Thymus (tissue), 11 donors: ENCODE measurements at regions not wholly inside any gene's neighbourhood (a gene's known extent, or its start where the extent isn't known, plus 50 kb on each side); places are given as distances from the start of the nearest gene placed in this dataset.
A peak's percentile ranks its signal among the peaks of the same experiment; 100 is the strongest.

Experiments
- DNase-seq, 9 donors: peaks; one replicate each; pipeline ENCODE4 v3.0.0-alpha.2; 2013; ENCODE audit warnings: low spot score in 9 of 9, low read depth in 6 of 9, missing footprints in 1 of 9
- H3K27ac ChIP-seq, 2 donors: one replicate each; pipeline ENCODE4 v1.5.1; 2013; ENCODE audit warnings: control low read depth in 1 of 2, low read depth in 1 of 2, low read length in 1 of 2, mild to moderate bottlenecking in 1 of 2, moderate library complexity in 1 of 2
- H3K27me3 ChIP-seq, 2 donors: one replicate each; pipeline ENCODE4 v1.5.1; 2013; ENCODE audit warnings: low read length in 1 of 2; ENCODE audit not compliant: control insufficient read depth in 2 of 2, insufficient read depth in 1 of 2
- H3K36me3 ChIP-seq, 2 donors: one replicate each; pipeline ENCODE4 v1.5.1; 2013; ENCODE audit warnings: low read length in 1 of 2, mild to moderate bottlenecking in 1 of 2, moderate library complexity in 1 of 2; ENCODE audit not compliant: control insufficient read depth in 2 of 2, insufficient read depth in 2 of 2
- H3K4me1 ChIP-seq, 2 donors: one replicate each; pipeline ENCODE4 v1.5.1; 2013; ENCODE audit warnings: low read length in 2 of 2; ENCODE audit not compliant: control insufficient read depth in 2 of 2, insufficient read depth in 2 of 2
- H3K4me3 ChIP-seq, 2 donors: one replicate each; pipeline ENCODE4 v1.5.1; 2013; ENCODE audit warnings: low read length in 2 of 2, control low read depth in 1 of 2, mild to moderate bottlenecking in 1 of 2
- H3K9me3 ChIP-seq, 2 donors: one replicate each; pipeline ENCODE4 v1.5.1; 2013; ENCODE audit warnings: low read length in 1 of 2, mild to moderate bottlenecking in 1 of 2; ENCODE audit not compliant: control insufficient read depth in 2 of 2, insufficient read depth in 1 of 2
- WGBS: extraction: QIAGEN DNeasy Blood & Tissue Kit; methylation state at CpG from one replicate; pipeline ENCODE4 v1.1.7; 2013; 5-methylcytosine and 5-hydroxymethylcytosine counted together
- donor health status: healthy.

DNA sequence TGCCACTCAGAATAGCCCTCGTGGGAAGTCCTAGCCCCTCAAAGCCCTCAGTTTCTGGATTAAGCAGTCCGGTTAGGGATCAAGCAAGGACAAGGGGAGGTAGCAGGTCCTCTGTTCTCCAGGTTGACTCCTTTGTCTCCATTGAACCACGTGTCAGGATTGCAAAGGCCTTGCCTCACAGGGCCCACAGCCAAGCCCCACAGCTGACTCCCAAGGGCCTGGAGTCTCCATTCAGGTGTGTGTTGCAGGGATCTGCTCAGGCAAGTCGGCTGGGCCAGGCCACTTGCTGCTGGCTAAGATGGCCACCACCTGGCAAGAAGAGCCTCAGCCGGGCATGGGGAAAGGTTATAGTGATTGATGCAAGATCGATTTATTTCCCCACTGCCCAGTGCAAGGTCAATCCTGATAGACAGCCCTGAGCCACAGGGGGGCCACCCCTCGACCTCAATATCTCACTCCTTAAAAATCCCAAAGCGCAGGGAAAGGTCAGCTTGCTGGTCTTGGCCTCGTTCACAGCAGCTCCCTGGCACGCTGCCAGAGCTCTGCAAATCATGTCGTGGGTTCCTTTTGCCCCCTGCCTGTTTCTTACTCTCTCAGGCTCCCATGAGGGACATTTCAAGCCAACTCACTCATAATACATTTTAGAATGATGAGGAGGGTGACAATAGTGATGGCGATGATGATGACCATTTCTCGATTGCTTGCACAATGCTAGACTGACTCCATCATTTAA is 75.9 kb downstream of the EDN3 start:
- no peak for DNase-seq
- H3K27ac ChIP-seq: no peak overlapping the region
- H3K4me1 ChIP-seq: no peaks in the 10 kb centered on the region
- H3K4me3 ChIP-seq: no peak overlapping the region
- 86% methylated on average over 13 of the region's 13 CpGs for WGBS
- no peaks in the 10 kb centered on the region for H3K9me3 ChIP-seq
- H3K36me3 ChIP-seq: no peaks in the 10 kb centered on the region
- no peaks in the 10 kb centered on the region for H3K27me3 ChIP-seq

DNA sequence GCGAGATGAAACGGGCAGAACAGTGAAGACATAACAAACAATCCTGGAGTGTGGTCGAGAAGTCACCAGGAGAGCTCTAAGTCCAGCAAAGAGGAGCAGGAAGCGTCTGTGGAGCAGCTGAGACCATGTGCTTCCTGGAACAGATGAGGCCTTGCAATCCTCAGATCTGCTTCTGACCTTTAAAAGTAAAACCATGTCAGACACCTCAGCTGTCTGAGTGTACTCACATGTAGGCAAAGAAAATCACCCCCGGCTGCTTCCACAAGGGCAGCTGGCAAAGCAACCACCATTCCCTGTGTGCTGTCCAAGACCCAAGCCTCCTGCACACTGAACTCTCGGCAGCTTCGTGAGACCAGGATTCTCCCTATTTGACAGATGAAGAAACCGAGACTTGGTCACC is 76.6 kb downstream of the EDN3 start:
- Histone ChIP-seq H3K36me3 (no peaks in the 10 kb centered on the region), H3K27me3 (no peaks in the 10 kb centered on the region), H3K9me3 (no peaks in the 10 kb centered on the region), H3K27ac (no peak overlapping the region), H3K4me1 (no peaks in the 10 kb centered on the region), H3K4me3 (no peak overlapping the region)
- WGBS: 66% methylated on average over 8 of the region's 8 CpGs
- DNase-seq: no peak

DNA sequence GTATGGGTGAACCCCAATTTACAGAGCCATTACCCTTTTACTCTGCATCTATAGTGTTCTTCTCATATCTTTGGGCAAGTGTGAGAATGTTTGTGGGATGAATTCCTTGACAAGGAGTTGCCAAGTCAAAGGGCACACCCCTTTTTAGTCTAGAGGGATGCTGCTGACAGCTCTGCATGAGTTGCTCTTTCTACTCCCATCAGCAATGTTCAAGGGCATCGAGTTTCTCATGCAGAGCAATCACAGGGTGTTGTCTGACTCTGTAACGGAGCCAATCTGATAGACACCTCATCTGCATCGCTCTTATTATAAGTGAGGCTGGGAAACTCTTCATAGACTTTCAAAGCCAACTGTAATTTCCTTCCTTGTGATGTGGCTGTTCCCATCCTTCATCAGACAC is 77.4 kb downstream of the EDN3 start:
- WGBS: 56% methylated on average over 3 of the region's 3 CpGs

DNA sequence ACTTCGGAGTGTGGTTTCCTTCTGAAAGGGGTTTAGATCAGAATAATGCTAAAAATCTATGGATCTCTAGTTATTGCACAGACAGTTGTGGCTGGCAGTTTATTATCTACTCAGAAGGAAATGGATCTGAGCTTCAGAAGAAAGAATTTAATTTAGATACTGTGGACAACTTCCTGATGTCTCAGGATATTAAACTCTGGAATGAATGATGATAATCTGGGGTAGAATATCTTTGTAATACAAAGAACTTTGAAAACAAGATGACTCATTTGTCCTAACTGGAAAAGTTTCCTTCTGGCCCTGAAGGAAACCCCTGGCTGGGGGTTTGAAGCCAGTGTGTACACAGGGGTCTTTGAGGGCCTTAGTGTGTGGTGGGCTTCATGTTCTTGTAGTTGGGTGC is 78.0 kb downstream of the EDN3 start:
- Histone ChIP-seq H3K4me3 (no peak overlapping the region), H3K9me3 (no peaks in the 10 kb centered on the region), H3K27ac (no peak overlapping the region), H3K27me3 (no peaks in the 10 kb centered on the region), H3K36me3 (no peaks in the 10 kb centered on the region), H3K4me1 (peaks cover 0 to 4% of the 10 kb centered on the region in 2 donors)
- 93% methylated on average over 1 of the region's 1 CpG for WGBS
- no peak for DNase-seq

More for the DNA sequence above, 77.4 kb downstream of the EDN3 start:
- Histone ChIP-seq H3K4me3 (no peak overlapping the region), H3K9me3 (no peaks in the 10 kb centered on the region), H3K4me1 (peaks cover 0 to 3% of the 10 kb centered on the region in 2 donors), H3K36me3 (no peaks in the 10 kb centered on the region), H3K27ac (no peak overlapping the region), H3K27me3 (no peaks in the 10 kb centered on the region)
- DNase-seq: no peak

DNA sequence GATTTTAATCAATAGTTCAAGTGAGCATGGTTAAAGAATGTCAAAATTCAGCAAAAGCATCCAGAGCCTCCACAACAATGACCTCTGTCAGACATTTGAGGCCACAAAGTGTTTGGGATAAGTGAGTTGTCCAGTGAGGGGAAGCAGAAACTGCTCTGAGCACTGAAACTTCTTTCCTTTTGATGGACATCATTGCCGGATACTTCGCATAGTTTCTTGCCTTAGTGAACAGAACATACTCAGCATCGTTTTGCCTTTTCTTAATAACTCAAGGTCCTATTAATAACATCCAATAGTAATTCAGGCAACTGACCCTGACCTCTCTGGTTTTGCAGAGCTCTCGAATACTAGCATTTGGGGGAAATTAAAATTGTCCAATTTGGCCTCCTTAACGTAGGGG is 78.6 kb downstream of the EDN3 start:
- Histone ChIP-seq H3K27ac (no peak overlapping the region), H3K4me1 (peaks cover 0 to 4% of the 10 kb centered on the region in 2 donors), H3K9me3 (no peaks in the 10 kb centered on the region), H3K4me3 (no peak overlapping the region), H3K36me3 (no peaks in the 10 kb centered on the region), H3K27me3 (no peaks in the 10 kb centered on the region)
- 93% methylated on average over 5 of the region's 5 CpGs for WGBS
- DNase-seq: no peak

DNA sequence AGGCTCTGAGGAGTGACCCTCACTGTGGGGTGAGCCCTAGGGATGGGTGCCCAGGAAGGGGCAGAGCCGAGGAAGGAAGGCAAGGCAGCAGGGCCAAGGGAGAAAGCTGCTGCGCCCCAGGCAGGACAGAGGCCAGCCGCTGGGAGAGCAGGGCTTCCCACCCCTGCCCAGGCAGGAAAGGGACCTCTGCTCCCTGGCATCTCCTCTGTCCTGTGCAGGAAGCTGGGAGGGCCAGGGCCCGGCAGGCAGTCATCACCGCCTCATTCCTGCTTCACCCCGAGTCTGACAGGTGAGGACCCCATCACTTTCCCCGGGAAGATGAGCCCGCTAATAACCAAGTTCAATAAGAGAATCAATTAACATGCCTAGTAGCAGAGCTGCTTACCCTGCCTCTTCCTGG is 81.3 kb downstream of the EDN3 start:
- H3K4me1 ChIP-seq: peaks cover 8 to 14% of the 10 kb centered on the region in 2 donors
- no peaks in the 10 kb centered on the region for H3K9me3 ChIP-seq
- H3K36me3 ChIP-seq: no peaks in the 10 kb centered on the region
- no peaks in the 10 kb centered on the region for H3K27me3 ChIP-seq
- 72% methylated on average over 8 of the region's 8 CpGs for WGBS
- H3K4me3 ChIP-seq: no peak overlapping the region
- no peak overlapping the region for H3K27ac ChIP-seq
- no peak for DNase-seq

DNA sequence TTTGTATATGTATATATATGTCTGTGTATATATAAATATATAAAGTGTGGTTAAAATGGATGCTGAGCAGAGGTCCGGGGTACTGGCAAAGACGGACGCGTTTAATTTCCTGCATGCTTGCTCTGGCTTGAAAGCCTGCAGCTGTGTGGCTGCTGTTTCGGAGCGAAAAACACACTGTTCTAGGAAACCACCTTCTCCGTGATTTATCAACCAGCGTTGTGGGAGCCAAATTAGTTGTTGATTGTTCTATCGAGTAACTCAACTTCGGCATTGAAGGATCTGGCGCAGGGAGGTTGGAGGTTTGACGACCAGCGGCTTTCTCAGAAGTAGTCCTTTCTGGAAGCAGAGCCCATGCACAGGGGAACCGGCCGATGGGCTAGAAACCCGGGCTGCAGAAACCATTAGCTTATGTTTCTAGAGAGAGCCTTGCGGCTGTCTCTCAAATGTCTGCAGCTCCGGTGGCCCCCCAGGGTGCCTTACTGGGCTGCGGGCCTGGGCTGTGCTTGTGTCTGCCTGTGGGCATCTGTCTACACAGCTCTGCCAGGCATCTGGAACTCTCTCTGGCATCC is 81.8 kb downstream of the EDN3 start:
- Histone ChIP-seq H3K9me3 (no peaks in the 10 kb centered on the region), H3K4me3 (no peak overlapping the region), H3K4me1 (peaks cover 8 to 14% of the 10 kb centered on the region in 2 donors), H3K27ac (no peak overlapping the region), H3K27me3 (no peaks in the 10 kb centered on the region), H3K36me3 (no peaks in the 10 kb centered on the region)
- no peak for DNase-seq
- WGBS: 93% methylated on average over 19 of the region's 19 CpGs

DNA sequence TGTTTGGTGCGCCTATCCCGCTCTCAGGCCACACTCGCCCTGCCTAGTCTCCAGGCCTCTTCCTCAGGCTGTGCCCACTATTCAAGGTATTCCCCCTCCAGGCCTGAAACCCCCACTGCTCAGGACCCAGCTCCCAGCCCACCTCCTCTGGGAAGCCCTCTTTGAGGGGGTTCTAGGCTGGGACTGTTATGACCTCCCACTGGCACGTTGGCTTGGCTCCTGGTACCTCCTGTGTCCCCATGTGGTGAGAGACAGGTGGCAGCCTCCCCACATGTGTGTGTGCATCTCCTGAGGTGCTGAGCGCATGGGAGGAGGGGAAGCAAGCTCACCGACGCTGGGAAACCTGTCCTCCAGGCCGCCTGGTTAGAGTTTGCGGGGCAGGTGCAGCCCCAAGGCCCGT is 82.5 kb downstream of the EDN3 start:
- Histone ChIP-seq H3K27me3 (no peaks in the 10 kb centered on the region), H3K4me3 (no peak overlapping the region), H3K36me3 (no peaks in the 10 kb centered on the region), H3K9me3 (no peaks in the 10 kb centered on the region), H3K27ac (no peak overlapping the region), H3K4me1 (peaks cover 8 to 14% of the 10 kb centered on the region in 2 donors)
- 81% methylated on average over 10 of the region's 10 CpGs for WGBS
- no peak for DNase-seq

DNA sequence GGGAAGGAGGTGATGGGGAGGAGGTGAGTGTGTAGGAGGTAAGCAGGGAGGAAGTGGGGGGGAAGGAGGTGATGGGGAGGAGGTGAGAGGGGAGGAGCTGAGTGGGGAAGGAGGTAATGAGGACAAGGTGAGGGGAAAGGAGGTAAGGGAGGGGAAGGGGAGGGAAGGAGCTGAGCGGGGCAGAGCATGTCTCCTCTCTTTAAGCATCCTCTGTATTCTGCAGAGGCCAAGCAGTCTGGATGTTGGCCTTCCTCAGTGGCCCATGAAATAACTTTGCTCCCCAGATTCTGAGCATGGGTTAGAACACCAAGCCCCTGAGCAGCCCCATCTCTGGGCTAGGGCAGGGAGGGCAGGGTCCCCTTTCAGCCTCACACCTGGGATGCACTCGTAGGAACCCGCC is 84.6 kb downstream of the EDN3 start:
- no peaks in the 10 kb centered on the region for H3K9me3 ChIP-seq
- peak in 1 of 9 donors; percentile 7 for DNase-seq
- no peaks in the 10 kb centered on the region for H3K27me3 ChIP-seq
- WGBS: 52% methylated on average over 3 of the region's 3 CpGs
- H3K4me3 ChIP-seq: no peak overlapping the region
- peaks cover 8 to 14% of the 10 kb centered on the region in 2 donors for H3K4me1 ChIP-seq
- H3K27ac ChIP-seq: peak overlapping the region in 1 of 2 donors; percentile 37
- H3K36me3 ChIP-seq: no peaks in the 10 kb centered on the region
